ENCODE measurements at regions not wholly inside any gene's neighbourhood (a gene's known extent, or its start where the extent isn't known, plus 50 kb on each side); places are given as distances from the start of the nearest gene placed in this dataset.

DNA sequence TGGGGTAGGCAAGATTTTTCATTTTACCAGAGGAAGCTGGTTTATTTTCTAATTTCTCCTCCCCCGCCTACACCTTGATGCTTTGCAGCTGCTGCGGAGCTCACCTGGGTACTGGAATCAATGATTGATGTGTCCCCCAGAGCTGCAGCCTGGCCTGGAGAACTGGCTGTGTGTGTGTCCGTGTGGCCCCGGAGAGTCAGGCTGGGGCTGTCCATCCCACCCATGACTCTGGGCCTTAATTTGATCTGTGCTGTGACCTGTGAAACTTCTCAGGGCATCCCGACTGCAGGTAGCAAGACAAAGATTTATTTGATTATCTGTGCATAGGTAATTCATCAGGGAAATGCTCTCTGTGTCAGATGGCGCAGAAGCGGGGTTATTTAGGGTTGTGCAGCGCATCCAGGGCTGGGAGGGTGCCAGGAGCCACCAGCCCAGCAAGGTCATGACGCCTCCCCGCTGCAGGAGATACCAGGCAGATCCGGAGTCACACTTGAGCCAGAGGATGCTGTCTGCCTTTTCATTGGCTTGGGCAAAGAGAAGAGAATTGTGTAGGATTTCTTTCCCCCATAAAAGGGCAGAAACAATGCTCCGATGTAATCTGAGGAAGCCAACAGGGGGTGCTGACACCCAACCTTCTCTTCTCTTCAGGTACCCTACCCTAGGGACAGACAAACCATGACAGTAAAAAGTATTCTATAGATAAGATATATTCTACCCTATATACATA lies 346.6 kb downstream of the TSHZ3 start:
- no peaks in the 10 kb centered on the region for H3K36me3 ChIP-seq
- intact Hi-C loops (cut with DNase I), result no loop called here
- no peak overlapping the region for H3K4me3 ChIP-seq
- no peaks in the 10 kb centered on the region for H3K9me3 ChIP-seq
- TF ChIP-seq CTCF (IDR thresholded peaks at IDR 0.05), result no peak
- H3K27me3 ChIP-seq, result no peaks in the 10 kb centered on the region
- no peaks in the 10 kb centered on the region for H3K4me1 ChIP-seq
- H3K27ac ChIP-seq, result no peak overlapping the region
- DNase-seq (no peak), ATAC-seq (no peak), FAIRE-seq (no peak)
- WGBS, 2 donors, result 15 to 16% methylated on average over 12 of the region's 12 CpGs

DNA sequence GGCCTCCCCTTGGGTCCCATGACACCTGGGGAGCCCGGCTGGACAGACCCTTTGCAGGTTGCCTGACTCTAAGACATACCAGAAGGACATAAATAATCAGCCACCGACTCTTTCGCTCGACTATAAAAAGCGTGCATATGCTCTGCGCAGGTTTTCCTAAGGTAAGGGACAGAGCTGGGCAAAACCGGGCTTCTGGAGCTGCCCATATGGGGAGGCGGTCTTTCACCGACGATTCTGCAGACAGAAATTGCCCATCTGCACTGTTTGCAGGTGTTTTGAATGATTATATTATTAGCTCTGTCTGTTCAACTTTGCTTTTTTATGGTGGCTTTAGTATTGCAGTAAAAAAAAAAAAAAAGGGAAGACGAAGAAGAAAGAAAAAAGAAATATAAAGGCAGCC lies 347.2 kb downstream of the TSHZ3 start:
- intact Hi-C loops (cut with DNase I), result no loop called here
- Histone ChIP-seq H3K4me3 (no peak overlapping the region), H3K9me3 (no peaks in the 10 kb centered on the region), H3K4me1 (no peaks in the 10 kb centered on the region), H3K36me3 (no peaks in the 10 kb centered on the region), H3K27ac (no peak overlapping the region), H3K27me3 (no peaks in the 10 kb centered on the region)
- no peak for ATAC-seq
- WGBS, 2 donors, result 54 to 56% methylated on average over 11 of the region's 11 CpGs
- DNase-seq, result no peak
- no peak for FAIRE-seq
- TF ChIP-seq CTCF (IDR thresholded peaks at IDR 0.05), result no peak

GRCh38 chr19:31000913-31001312 lies 348.3 kb downstream of the TSHZ3 start:
- no peak for FAIRE-seq
- Histone ChIP-seq H3K27me3 (no peaks in the 10 kb centered on the region), H3K4me1 (no peaks in the 10 kb centered on the region), H3K36me3 (no peaks in the 10 kb centered on the region), H3K4me3 (no peak overlapping the region), H3K9me3 (no peaks in the 10 kb centered on the region), H3K27ac (no peak overlapping the region)
- ATAC-seq, result no peak
- no peak for TF ChIP-seq CTCF (IDR thresholded peaks at IDR 0.05)
- 45 to 52% methylated on average over 2 of the region's 2 CpGs for WGBS, 2 donors
- intact Hi-C loops (cut with DNase I), result no loop called here
- DNase-seq, result no peak

DNA sequence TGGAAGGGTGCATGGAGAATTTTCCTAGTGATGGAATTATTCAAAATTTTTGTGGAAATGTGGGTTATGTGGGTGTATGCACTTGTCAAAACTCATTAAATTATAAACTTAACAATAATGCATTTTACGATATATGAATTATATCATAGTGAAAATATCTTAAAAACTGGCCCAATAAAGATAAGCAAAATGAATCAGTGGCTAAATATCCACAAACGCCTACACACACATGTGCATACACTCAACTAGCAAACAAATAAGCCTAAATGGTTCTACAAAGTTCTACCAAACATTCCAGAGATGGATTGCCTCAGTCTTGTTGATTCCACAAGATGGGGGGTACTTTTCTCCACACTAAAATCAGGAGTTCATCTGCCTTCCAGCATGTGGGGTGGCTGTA lies 349.5 kb downstream of the TSHZ3 start:
- Histone ChIP-seq H3K27ac (no peak overlapping the region), H3K9me3 (no peaks in the 10 kb centered on the region), H3K27me3 (no peaks in the 10 kb centered on the region), H3K4me1 (no peaks in the 10 kb centered on the region), H3K36me3 (no peaks in the 10 kb centered on the region), H3K4me3 (no peak overlapping the region)
- 38 to 63% methylated on average over 2 of the region's 2 CpGs for WGBS, 2 donors
- intact Hi-C loops (cut with DNase I), result no loop called here
- DNase-seq (no peak), FAIRE-seq (no peak), ATAC-seq (no peak)
- no peak for TF ChIP-seq CTCF (IDR thresholded peaks at IDR 0.05)

DNA sequence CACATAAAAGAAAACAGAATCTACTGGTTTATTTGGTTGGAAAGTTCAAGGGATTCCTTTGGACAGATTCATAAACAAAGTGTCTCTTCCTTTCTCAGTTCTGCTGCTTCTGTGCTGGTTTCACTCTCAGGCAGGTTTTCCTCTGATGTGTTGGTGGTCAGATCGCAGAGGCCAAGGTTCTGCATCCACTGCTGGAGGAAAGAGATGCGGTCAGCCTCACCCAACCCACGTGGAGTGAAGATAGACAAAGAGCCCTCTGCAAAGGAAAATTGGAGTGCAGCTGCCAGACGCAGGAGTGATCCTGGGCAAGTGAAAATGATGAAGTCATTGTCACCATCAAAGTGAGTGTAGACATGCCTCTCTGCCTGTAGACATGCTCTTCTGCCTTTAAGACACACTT lies 352.0 kb downstream of the TSHZ3 start:
- intact Hi-C loops (cut with DNase I), result no loop called here
- H3K4me3 ChIP-seq, result no peak overlapping the region
- H3K9me3 ChIP-seq, result no peaks in the 10 kb centered on the region
- 52 to 68% methylated on average over 4 of the region's 4 CpGs for WGBS, 2 donors
- ATAC-seq (no peak), FAIRE-seq (no peak), DNase-seq (no peak)
- no peak for TF ChIP-seq CTCF (IDR thresholded peaks at IDR 0.05)
- no peaks in the 10 kb centered on the region for H3K4me1 ChIP-seq
- H3K36me3 ChIP-seq, result no peaks in the 10 kb centered on the region
- H3K27ac ChIP-seq, result no peak overlapping the region
- H3K27me3 ChIP-seq, result no peaks in the 10 kb centered on the region
